Suppressor macrophage treated with lipopolysaccharide for 4 hours (primary cell): ENCODE measurements at regions not wholly inside any gene's neighbourhood (a gene's known extent, or its start where the extent isn't known, plus 50 kb on each side); places are given as distances from the start of the nearest gene placed in this dataset.

Experiments
- DNase-seq: peaks from one replicate; pipeline ENCODE4 v3.0.0-alpha.2; 2020

GRCh38 chr2:108067820-108068405 lies 81.6 kb downstream of the SLC5A7 start:
- DNase-seq = no peak

GRCh38 chr2:108069515-108070310 lies 83.4 kb downstream of the SLC5A7 start:
- no peak for DNase-seq

- no peak for DNase-seq
Observed at GRCh38 chr2:108073415-108074072, 87.2 kb downstream of the SLC5A7 start.

- no peak for DNase-seq
Observed at GRCh38 chr2:108074150-108074549, 87.8 kb downstream of the SLC5A7 start.

GRCh38 chr2:108074946-108075345 lies 88.6 kb downstream of the SLC5A7 start:
- DNase-seq = no peak

GRCh38 chr2:108076527-108076926 lies 90.2 kb downstream of the SLC5A7 start:
- DNase-seq = no peak

GRCh38 chr2:108079736-108080135 lies 93.4 kb downstream of the SLC5A7 start:
- peak; percentile 30 for DNase-seq

- no peak for DNase-seq
Observed at GRCh38 chr2:108080177-108080576, 93.9 kb downstream of the SLC5A7 start.

GRCh38 chr2:108082978-108083377 lies 96.7 kb downstream of the SLC5A7 start:
- DNase-seq = no peak

GRCh38 chr2:108084311-108084710 lies 98.0 kb downstream of the SLC5A7 start:
- DNase-seq = no peak

GRCh38 chr2:108092886-108093285 lies 106.6 kb downstream of the SLC5A7 start:
- no peak for DNase-seq

- DNase-seq = no peak
Observed at GRCh38 chr2:108101481-108101880, 115.2 kb downstream of the SLC5A7 start.

- DNase-seq = no peak
Observed at GRCh38 chr2:108106731-108107130, 120.4 kb downstream of the SLC5A7 start.

- DNase-seq = no peak
Observed at GRCh38 chr2:108111936-108112335, 125.6 kb downstream of the SLC5A7 start.

- DNase-seq = no peak
Observed at GRCh38 chr2:108115868-108116267, 123.9 kb upstream of the SULT1C3 start.

GRCh38 chr2:108118996-108119395 lies 120.8 kb upstream of the SULT1C3 start:
- DNase-seq = peak; percentile 27

GRCh38 chr2:108119492-108119891 lies 120.3 kb upstream of the SULT1C3 start:
- DNase-seq = no peak

GRCh38 chr2:108124736-108125495 lies 114.9 kb upstream of the SULT1C3 start:
- no peak for DNase-seq

- no peak for DNase-seq
Observed at GRCh38 chr2:108125581-108125980, 114.2 kb upstream of the SULT1C3 start.

GRCh38 chr2:108128249-108128648 lies 111.5 kb upstream of the SULT1C3 start:
- DNase-seq = no peak

GRCh38 chr2:108129636-108130035 lies 110.1 kb upstream of the SULT1C3 start:
- no peak for DNase-seq

- DNase-seq = no peak
Observed at GRCh38 chr2:108133457-108133856, 106.3 kb upstream of the SULT1C3 start.

- DNase-seq = peak; percentile 2
Observed at GRCh38 chr2:108139521-108139920, 100.2 kb upstream of the SULT1C3 start.
